ENCODE measurements at regions not wholly inside any gene's neighbourhood (a gene's known extent, or its start where the extent isn't known, plus 50 kb on each side); places are given as distances from the start of the nearest gene placed in this dataset.

DNA sequence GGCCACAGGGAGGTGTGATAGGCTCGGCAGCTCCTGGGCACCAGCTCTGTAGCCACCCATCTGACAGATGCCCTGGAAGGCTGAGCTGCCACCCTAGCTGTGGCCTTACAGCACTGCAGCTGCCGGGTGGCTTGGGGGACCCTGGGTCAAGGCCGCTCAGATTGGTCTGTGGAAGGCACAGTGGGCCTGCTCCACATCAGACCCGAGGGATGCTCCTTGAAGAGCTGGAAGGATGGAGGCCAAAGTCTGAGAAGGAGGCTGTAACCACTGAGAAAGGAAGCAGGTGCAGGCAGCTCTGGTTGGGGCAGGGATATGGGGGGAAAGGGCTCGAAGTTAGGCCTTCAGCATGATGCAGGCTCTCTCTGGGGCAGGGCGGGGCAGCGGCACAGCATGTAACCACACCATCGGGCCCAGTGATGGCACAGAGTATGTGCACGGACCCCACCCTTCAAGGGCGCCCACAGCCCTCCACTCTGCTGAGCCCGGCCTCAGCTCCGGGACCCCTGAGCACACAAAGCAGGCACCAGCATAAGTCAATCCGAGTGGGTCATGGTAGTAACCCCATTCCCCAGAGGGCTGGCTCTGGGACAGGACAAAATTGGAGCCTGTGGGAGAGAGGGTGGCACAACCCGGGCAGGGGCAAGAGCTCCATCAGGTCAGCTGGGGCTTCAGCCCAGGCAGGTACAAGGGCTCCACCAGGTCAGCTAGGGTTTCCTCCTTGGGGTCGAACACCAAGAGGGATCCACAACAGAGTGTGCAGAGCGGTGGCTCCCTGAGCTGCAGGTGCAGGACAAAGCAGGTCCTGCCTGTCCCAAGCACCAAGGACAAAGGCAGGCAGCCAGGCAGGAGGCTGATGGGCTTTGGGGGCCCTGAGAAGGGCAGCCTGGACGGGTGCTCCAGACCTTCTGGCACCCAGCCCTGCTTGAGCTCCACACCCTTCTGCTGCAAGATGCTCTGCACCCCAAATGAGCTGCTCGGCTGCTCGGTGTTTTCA lies 1511.1 kb downstream of the BRD1 start:
- DNase-seq (ENCODE audit: low read depth in 2 of 3, low spot score in 2 of 3): no peak

DNA sequence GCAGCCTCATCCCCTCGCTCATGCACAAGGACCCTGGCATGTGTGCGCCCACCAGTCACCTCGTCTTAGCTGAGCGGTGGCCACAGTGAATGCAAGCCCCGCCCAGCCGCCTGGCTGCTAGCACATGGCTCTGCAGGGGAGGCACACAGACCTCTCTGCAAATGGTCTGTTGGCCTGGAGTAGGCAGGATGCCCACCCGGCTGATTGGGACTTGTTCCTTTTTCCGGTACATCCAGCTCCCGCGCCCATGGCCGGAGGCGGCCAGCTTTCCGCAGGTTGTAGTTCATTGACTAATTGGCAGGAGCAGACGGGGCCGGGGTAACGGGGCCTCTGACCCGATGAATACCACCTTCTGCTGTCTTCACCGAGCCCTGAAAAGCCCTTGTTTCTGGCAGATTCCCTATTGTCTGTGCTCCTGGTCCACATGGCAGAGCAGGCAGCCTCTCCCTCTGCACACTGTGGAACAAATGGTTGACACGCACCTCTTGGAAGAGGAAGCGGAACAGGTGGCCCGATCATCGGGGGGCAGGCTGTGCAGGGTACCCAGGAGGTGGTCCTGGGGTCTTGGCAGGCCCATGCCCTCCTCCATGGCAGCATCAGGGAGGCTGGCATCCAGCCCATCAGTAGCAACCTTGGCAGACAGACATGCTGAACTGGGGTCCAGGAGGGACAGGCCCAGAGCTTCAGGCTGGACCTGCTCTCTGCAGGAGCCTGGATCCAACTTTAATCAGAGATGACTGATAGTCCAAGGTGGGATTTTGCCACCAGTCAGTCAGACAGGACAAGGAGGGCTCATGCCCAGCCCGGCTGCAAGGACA lies 1512.0 kb downstream of the BRD1 start:
- DNase-seq (ENCODE audit: low read depth in 2 of 3, low spot score in 2 of 3): no peak

DNA sequence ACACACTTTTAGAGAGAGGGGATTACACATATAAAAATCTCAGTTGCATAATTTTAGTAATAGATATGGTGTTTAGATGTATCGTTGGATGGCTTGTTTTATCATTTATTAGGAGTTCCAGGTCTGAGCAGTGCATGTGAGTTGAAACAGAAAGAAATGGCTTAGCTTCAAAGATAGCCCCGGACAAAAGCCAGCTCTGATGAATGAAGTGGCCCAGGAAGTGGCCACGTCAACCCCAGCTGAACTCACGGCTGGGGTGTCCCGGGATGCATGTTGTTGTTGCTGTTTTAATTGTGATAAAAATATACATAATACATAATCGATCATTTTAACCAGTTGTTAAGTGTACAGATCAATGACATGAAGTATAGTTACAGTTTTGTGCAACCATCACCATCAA lies 1513.6 kb downstream of the BRD1 start:
- no peak for DNase-seq (ENCODE audit: low read depth in 2 of 3, low spot score in 2 of 3)

DNA sequence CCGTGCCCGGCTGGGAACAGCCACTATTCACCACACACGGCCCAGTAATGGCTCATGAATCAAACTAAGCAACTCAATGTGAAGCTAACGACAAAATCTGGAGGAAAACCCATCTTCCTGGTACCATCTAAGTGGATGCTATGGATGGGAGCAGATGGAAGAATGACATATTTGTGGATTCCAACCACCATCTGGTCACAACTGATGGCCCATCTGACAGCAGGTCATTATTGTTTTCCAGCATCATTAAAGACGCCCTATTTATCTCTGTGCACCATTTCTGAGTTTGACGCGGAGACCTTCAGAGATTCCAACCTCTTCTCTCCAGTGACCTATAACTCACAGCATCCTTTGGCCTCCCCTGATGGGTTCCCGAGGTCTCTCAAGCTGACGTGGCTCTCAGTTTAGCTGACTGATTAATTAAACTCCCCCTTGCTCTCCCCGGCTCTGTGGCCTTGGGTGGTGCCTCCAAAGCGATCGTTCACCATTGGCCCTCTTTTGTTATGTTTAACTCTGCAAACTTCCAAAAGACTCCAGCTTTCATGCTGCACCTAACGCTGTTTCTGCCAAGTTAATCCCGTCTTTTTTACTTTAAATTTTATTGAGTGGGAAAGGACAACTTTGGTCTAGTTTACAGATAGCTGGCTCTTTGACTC lies 1514.4 kb downstream of the BRD1 start:
- no peak for DNase-seq (ENCODE audit: low read depth in 2 of 3, low spot score in 2 of 3)

DNA sequence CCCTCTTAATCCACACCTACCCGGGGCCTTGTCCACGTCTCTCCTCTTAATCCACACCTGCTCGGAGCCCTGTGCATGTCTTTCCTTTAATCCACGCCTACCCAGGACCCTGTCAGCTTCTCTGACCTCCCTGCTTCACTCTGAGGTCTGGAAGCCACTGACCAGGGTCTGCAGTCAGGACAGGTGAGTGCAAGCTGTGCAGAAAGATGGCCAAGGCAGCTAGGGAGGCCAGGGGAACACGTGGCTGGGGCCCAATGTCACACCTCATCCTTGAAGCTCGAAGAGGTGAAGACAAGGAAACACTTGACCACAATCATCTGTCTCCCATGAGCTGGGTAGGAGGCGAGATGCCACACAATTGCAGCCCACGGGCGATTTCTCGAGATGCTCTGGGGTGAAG lies 1516.9 kb downstream of the BRD1 start:
- DNase-seq (ENCODE audit: low read depth in 2 of 3, low spot score in 2 of 3): no peak

DNA sequence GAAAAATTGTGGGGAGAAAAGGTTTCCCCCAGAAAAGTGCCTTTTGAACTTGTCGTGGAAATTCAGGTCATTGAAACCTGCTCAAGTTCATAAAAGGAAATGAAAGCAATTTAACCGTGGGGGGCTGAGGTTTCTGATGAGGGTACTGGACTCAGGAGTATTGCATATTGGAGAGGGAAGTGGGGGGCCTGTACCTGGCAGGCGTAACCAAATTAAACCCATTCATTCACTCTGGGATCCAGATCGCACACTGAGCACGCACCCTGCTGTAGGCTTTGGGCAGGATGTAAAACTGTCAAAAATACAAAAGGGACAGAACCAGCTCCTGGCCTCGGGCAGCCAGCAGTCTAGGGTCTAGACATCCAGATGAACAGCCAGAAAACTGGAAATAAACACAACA lies 1517.4 kb downstream of the BRD1 start:
- no peak for DNase-seq (ENCODE audit: low read depth in 2 of 3, low spot score in 2 of 3)

DNA sequence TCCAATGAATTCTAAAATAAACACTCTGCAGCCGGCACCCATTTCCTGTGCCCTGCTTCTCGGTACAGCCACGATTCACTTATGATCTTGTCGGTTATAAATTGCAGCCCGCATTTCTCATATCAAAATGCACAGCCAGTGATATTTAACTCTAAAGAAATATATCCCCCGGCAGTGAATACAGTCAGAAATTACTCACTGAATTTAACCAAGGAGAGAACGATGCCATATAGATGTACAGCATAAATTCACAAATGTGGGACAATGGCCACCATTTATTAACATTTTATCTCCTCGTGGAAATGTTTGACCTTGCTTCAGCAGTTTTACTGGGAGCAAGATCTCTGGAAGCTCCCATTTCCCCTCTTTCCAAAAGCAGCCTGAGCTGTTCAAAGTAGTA lies 1517.8 kb downstream of the BRD1 start:
- DNase-seq (ENCODE audit: low read depth in 2 of 3, low spot score in 2 of 3): no peak

DNA sequence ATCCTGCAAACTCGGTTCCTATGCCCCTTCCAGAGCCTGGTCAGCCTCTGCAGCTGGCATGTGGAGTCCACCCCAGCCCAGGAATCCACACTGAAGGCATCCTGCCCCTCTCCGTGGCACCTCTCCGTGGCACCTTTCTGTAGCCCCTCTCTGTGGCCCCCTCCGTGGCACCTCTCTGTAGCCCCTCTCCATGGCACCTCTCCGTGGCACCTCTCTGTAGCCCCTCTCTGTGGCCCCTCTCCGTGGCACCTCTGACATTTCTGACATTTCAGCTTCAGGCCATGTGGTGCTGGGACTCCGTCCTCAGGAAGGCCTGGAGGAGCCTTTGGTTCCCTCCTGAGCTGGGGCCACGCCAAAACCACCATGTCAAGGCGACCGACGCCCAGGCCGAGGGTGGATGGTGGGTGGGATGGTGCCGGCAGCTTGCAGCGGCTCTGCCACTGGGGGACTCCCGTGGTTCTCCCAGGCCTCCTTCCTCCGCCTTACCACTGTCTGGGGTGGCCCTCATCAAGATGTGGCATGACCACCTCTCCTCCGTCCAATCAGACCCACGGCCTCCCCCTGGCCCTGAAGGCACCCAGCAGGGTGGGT lies 1518.5 kb downstream of the BRD1 start:
- no peak for DNase-seq (ENCODE audit: low read depth in 2 of 3, low spot score in 2 of 3)

DNA sequence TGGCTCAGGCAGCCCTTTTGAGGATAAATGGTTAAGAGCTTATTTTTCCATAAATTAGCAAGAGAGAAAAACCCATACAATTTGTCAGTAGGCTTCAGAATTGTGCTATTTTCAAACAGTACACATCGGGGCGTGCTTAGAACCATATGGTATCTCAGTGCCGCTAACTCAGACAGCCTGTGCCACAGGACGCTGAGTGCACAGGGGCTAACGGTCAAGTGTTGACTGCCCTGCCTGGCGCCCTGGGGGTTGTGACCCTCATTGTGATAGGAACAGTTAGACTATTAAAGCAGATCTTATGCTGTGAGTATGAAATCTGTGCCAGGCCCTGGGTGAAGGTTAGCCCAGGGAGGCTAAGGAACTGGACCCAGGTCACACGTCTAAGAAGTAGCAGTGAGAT lies 1519.7 kb downstream of the BRD1 start:
- DNase-seq (ENCODE audit: low read depth in 2 of 3, low spot score in 2 of 3): no peak

DNA sequence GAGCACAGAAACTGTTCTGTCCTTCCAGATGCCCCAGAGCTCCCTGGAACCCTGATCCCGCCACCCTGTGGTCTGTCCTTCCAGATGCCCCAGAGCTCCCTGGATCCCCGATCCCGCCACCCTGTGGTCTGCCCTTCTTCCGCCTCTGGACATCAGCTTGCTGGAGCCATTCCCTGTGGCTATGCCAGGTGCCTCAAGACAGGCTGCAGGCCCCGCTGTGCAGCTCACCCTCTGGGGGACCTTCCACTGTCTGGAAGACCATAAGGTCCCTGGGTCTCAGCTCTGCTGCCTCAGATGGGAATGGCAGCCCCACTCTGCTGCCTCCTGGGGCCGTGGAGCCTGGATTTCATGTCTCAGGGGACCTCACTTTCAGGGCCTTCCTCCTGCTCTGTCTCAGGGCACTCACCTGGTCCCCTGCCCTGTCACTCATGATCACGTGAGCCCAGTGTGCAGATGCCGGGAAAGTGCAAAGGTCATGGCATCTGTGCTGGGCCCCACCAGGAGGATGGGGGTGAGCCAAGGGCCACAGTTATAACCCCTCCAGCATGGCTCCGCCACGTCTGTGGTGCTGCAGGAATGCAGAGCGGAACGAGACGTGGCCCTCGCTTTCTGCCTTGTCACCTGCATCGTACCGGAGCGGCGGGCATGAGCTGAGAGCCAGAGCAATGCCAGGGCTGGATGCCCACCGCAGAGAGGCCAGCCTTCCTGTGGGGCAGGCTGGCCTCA lies 1520.7 kb downstream of the BRD1 start:
- DNase-seq (ENCODE audit: low read depth in 2 of 3, low spot score in 2 of 3): no peak

DNA sequence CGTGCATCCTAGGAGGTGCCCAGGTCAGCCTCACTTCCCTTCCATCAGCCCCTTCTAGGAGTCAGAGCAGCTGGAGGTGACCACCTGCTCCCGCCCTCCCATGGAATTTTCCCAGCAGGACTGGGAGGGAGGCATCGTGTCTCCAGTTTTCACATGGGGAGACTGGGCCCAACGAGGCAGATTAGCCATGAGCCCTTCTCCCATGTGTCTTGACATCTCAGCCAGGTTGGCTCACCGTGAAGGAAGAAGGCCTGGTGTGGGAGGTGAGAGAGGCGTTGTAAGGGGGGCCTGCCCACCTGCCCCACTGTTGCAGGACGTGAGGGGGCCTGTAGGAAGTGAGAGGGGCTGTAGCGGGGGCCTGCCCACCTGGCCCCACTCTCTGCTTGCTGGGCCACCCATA lies 1521.4 kb downstream of the BRD1 start:
- no peak for DNase-seq (ENCODE audit: low read depth in 2 of 3, low spot score in 2 of 3)

DNA sequence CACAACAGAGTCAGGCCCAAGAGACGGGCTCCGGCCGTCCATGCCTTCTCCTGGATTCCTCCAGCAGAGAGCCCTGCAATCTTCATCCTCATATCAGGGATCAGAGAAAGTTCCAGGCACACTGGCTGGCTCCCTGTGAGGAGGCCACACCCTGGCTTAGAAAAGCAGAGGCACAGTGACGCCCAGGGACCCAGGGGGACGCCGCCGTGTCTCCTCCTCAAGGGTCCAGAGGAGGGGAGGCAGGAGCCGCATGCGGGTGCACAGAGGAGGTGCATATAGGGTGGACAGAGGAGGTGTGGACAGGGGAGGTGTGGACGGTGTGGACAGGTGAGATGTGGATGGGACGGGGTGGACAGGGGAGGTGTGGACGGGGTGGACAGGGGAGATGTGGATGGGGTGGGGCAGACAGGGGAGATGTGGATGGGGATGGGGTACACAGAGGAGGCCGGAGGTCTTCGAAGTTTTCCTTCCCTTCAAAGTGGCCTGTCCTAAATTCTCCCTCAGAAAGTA lies 1521.9 kb downstream of the BRD1 start:
- no peak for DNase-seq (ENCODE audit: low read depth in 2 of 3, low spot score in 2 of 3)

DNA sequence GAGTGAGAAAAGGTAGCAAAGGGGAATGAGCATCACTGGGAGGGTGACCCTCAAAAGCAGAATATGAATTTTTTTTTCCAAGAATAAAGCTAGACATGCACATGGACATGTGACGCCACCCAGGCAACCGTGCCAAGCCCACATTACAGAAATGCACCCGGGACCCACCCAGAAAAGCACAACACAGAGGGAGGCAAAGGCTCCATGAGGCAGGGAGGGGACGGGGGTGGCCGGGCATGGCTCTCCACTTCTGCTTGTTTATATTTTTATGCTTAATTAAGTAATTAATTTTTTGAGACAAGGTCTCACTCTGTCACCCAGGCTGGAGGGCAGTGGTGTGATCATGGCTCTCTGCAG lies 1524.3 kb downstream of the BRD1 start:
- no peak for DNase-seq (ENCODE audit: low read depth in 2 of 3, low spot score in 2 of 3)

DNA sequence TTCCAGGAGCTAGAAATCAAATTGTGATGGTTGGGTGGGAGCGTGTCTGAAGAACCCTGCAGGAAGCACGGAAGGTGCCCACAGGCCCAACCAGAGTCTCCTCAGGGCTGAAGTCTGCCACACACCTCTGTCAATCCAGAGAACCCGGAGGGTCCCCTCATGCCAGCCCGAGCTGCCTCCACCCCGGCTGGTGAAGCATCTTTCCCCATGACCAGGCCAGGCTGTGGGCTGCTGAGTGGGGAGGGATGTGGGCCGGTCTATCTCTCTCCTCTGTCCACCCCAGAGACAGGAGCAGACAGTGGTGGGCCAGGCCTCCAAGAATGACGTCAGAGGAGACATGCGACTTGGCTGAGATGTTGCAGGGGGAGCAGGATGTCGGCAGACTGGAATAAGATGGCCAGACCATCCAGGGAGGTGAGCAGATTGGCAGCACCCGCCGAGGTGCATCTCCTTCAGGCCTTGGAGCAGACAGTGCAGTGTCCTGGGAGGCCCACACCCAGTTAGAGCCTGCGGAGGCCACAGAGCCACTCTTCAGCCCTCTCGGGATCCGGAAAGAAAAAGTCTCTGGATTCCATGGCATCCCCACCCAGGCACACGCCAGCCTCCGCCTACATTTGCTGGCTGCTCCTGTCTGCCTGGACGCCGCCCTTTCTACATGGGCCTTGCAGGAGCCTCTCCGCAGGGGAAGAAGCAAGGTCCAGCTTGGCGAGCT lies 1524.9 kb downstream of the BRD1 start:
- DNase-seq (ENCODE audit: low read depth in 2 of 3, low spot score in 2 of 3): no peak

DNA sequence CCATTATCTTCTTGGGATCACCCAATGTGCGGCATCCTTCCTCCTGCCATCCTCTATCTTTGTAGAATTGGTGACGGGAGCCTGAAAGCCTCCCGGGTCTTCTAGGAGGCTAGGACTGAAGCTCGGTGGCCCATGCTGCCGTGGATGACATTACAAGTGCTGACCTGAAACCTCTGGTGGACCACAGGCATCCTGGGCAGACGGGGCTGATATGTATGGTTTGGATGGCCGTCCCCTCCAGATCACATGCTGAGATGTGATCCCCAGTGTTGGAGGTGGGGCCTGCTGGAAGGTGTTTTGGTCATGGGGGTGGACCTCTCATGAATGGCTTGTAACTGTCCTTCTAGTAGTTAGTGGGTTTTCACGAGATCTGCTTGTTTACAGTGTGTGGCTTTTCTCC lies 1525.8 kb downstream of the BRD1 start:
- no peak for DNase-seq (ENCODE audit: low read depth in 2 of 3, low spot score in 2 of 3)

DNA sequence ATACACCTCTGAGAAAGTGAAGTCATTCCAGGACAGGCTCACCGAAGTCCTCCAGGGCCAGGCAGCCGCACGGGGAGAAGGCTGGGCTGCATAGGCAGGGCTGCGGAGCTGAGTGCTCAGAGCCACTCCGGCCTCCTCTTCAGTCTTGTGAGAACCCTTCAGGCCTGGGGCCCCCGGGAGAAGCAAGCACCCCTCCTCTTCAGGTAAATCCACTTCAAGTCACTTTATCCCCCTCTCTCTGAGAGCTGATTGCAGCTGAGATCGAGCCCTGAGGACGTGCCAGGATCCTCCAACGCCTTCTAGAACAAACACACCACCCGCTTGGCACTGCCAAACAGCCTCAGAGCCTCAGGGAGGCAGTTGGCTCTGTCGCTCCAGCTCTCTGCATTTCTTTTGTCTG lies 1526.3 kb downstream of the BRD1 start:
- DNase-seq (ENCODE audit: low read depth in 2 of 3, low spot score in 2 of 3): no peak

DNA sequence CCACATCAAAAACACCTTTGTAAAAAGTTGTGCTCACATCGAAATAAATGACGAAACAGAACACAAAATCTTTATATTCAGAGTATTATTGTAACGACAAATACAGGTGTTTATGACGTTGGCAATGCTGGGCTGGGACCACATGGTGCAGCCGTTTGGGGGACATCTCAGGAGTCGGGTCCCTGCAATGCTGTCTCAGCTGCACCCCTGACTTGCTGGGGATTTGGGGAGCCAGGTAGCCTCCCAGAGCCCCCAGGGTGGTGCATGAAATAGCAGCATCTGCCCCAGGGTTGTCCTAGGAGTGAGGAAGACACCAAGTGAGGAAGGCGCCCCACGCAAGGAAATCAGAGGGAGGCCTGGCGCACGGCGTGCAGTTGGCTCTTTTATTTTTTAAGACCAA lies 1526.8 kb downstream of the BRD1 start:
- no peak for DNase-seq (ENCODE audit: low read depth in 2 of 3, low spot score in 2 of 3)

DNA sequence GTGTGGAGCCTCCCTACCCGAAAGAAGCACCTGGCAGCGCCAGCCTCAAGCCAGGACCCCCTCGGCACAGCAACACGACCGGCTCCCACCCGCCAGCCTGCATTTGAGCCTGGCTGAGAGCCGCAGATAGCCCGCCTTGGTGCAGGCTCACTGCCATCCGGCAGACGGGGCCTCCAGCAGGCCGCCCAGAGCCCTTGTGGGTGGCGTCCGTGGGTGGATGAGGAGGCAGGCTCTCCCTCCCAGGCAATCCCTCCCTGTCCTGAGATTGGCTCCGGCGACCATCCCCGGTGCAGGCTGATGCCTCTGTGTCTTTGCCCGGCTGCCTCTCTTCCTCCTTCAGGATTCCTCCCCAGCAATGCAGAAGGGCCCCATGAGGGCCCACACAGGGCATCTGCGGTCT lies 1527.9 kb downstream of the BRD1 start:
- DNase-seq (ENCODE audit: low read depth in 2 of 3, low spot score in 2 of 3): no peak

DNA sequence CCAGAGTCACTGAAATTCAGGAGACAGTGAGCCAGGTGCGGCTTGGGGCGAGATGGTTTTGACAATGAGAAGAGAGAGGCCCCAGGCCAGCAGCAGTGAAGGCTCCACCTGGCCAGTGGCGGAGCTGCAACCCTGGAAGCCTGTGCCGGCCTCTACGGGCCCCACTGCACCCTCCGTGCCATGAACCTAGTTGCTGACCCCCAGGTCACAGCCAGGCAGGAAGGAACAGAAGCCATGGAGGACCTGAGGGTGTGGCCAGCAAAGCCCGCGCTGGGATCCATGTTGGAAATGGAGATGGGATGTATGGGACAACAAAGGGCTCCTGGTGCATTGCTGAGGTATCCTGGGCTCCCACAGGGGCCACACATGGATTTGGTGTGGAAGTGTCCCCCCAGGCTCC lies 1528.5 kb downstream of the BRD1 start:
- no peak for DNase-seq (ENCODE audit: low read depth in 2 of 3, low spot score in 2 of 3)

DNA sequence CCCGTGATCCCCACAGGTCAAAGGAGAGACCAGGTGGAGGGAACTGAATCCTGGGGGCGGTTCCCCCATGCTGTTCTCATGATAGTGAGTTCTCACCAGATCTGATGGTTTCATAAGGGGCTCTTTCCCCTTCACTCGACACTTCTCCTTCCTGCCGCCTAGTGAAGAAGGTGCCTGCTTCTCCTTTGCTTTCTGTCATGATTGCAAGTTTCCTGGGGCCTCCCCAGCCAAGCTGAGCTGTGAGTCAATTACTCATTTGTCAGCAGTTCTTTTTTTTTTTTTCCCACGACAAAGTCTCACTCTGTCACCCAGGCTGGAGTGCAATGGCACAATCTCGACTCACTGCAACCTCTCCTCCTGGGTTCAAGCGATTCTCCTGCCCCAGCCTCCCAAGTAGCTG lies 1530.4 kb downstream of the BRD1 start:
- no peak for DNase-seq (ENCODE audit: low read depth in 2 of 3, low spot score in 2 of 3)

All from hematopoietic multipotent progenitor cell (in vitro differentiated cells).